DOHH2 (cell line): ENCODE measurements at regions not wholly inside any gene's neighbourhood (a gene's known extent, or its start where the extent isn't known, plus 50 kb on each side); places are given as distances from the start of the nearest gene placed in this dataset.

ENCODE experiments used
- CTCF ChIP-seq: fragments of 200-600 bp; sonication (generic); IDR thresholded peaks from one replicate; pipeline ENCODE4 v1.5.1; 2014; ENCODE audit warnings: antibody characterized with exemption, mild to moderate bottlenecking, low read depth, low read length; ENCODE audit not compliant: poor library complexity, severe bottlenecking
- EZH2phosphoT487 ChIP-seq: fragments of 200-600 bp; sonication (generic); IDR thresholded peaks from 2 replicates; pipeline ENCODE4 v1.6.1; 2017; ENCODE audit warnings: borderline replicate concordance, mild to moderate bottlenecking, antibody characterized with exemption, low read length, moderate library complexity, mixed read lengths

DNA sequence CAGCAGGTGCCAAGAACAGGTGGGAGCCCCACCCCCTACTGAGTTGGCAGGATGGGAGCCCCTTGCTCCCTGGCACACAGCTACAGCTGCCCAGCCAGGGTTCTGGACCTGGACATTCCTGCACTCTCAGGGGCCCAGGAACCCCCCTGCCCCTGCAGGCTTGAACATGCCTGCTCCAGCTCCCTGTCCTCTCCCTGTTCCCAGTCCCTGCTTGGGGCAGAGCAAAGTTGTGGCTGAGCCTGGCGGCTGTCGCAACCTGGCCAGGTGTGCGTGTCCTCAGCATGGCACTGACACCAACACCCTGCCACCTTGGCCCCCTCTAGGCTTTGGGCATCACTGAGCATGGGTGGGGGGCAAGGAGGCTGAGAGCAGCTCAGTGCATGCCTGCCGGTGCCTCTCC is 491.2 kb upstream of the NOX3 start:
- TF ChIP-seq EZH2phosphoT487 (no peak), CTCF (no peak)
